PFSK-1 (cell line): ENCODE measurements at regions not wholly inside any gene's neighbourhood (a gene's known extent, or its start where the extent isn't known, plus 50 kb on each side); places are given as distances from the start of the nearest gene placed in this dataset.

Source experiments
- FOXP2 ChIP-seq: optimal IDR thresholded peaks from 2 replicates; pipeline ENCODE3; 2011; ENCODE audit warnings: borderline replicate concordance, control low read depth, inconsistent platforms; ENCODE audit not compliant: insufficient read depth; ENCODE audit errors: extremely low read length, extremely low read depth
- SIN3A ChIP-seq: IDR thresholded peaks from 2 replicates; pipeline ENCODE4 v1.6.1; 2012; ENCODE audit warnings: mild to moderate bottlenecking, low read length, moderate library complexity, borderline replicate concordance; ENCODE audit not compliant: insufficient read depth

DNA sequence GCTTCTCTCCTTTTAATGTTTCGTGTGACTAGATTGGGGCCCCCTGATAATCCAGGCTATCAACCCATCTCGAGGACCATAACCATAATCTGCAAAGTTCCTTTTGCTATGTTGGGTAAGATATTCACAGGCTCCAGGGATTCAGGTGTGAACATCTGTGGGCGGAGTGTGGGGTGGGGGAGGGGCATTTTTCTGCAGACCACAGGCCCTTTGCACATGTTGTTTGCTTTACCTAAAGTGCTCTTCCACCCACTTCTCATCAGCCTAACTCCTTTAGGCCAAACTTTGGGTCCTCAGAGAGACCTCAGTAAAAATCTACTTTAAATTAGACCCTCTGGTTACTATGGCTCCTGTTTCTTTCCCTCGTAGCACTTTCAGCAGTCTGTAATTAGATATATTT is 284.4 kb downstream of the WDR11 start:
- TF ChIP-seq SIN3A, result no peak
- TF ChIP-seq FOXP2, result no peak
